UCSD-AML1 (cell line): ENCODE measurements at regions not wholly inside any gene's neighbourhood (a gene's known extent, or its start where the extent isn't known, plus 50 kb on each side); places are given as distances from the start of the nearest gene placed in this dataset.

Experiments used
- DNase-seq: peaks from one replicate; lab custom pipeline; 2025; ENCODE audit not compliant: unreplicated experiment; lab: John Stamatoyannopoulos, UW

DNA sequence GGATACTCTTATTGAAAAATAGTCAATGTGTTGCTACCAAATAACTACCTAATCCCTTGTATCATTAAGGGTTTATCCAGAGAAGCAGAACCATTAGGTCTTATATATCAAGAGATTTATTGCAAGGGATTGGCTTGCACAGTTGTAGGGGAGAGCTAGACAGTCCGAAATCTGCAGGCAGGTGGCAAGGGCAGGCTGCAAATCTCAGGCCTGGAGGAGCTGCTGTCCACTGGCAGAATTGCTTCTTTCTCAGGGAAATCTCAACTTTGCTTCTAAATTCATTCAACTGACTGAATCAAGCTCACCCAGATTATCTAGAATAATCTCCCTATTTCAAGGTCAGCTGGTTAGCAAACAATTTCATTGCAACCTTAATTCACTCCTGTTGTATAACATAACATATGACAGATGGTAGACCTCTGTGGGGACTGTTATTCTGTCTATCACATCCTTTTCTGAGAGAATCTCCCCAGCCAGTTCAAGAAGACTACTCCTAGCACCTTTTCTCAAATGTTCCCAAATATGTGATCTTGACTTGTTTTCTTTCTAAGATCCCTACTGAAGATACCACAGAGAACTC lies 194.2 kb downstream of the NHLRC3 start:
- no peak for DNase-seq

DNA sequence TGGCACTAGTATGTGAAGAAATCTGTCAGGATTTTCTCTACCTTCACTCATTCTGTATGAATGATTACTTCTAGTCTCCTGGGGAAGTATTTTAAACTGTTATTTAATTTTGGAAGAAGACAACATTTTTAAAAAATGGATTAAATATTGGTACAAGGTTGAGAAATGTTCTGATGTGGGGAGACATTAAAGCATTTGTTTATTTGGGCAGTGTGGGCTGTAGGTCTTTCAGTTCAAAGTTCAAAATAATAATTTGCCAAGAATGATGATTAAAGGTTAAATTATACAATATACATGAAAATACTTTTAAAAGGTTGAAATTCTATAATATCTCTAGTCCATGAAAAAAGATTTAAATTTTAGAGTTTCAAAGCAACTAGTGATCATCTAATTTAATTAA lies 194.7 kb downstream of the NHLRC3 start:
- DNase-seq, result no peak

DNA sequence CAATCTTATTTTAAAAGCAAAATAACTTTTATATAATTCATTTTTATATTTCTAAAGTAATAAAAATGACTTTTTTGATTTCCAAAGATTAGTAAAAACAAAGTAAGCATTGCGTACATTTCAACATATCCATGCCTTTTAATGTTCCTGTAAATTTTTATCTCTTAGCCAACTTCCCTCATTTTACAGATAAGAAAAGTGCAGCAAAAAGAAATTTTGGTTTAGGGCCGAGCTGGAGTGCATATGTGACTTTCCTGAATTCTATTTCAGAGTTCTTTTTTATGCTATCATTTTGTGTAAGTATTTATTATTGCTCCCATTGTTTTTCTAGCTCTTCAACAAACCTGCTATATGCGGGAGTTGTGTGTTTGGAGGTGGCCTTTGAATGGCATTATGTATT lies 195.3 kb downstream of the NHLRC3 start:
- DNase-seq, result no peak

DNA sequence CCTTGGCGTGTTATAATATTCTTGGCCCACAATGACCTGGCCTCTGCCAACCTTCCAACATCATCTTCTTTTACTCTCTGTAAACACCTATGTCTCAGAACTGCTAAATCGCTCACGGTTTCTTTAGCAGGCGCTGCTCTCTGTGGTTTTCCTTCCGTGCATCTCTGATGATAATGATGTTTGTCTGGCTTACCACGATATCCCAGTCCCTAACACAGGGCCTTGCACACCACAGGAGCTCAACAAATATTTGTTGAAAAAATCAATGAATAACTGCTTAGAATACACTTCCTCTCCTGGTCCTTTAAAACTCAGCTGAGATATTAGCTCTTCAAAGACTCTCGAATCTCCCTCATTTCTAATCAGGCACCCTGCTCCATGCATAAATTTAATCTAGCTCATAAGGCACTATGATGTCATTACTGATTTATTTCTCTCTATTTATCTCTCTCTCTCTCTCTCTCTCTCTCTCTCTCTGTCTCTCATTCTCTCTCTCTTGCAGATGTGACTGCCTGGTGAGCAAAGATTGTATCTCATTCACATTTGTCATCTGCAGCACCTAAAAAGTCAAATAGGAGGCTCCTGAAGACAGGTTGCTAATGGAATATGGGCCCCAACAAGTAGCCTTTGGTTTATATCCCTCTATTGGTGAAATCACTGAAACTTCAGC lies 206.4 kb downstream of the NHLRC3 start:
- DNase-seq, result no peak

DNA sequence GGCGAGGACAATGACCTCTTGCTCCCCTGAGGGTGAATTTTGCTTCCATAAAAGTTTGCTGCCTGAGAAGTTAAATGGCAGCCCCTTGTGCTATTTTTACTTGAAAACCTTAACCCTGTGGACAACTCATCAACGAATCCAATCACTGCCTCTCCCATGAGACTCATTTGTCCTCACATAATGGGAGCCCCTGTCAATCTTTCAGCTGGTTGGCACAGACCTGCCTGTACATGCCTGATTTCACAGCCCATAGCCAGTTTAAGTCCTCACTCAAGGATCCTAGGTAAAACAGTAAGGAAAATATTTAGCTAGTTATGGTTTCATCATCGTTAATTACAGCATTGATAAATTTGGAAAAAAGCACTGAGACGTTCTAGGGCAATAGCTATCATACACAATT lies 207.4 kb downstream of the NHLRC3 start:
- no peak for DNase-seq

DNA sequence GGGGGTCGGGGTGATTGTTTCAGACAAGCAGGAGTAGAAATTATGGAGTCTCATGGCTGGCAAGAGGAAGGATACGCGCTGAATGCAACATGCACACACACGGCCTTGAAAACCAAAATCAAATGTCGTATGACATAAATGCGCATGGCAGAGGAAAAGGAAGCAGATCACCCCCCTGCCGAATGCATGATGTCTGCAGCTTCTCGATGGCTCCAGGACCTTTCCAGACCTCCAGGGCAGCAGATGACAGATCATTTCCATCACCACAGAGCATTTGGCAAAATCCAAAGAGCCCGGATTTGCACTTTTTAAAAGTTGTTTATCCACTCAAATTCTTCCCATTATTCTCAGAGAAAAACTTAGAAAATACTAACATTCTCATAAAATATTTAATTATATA lies 211.7 kb downstream of the NHLRC3 start:
- no peak for DNase-seq

DNA sequence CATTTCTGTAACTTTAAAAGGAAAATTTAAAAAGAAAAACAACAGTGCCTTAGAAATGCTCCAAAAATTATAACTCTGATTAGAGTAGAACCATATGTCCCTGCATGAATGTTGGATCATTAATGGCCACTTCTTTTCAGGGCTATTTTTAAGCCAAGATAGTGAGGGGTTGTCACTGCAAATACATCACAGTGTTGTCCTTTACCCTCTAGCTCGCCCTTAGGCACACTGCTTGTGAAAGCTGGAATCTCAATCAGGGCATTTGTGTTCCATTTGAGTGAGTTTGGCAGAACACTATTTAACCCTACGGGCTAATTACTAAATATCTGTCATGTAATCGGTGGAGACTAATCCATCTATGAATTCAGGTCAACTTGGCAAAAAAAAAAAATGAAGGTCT lies 212.2 kb downstream of the NHLRC3 start:
- DNase-seq, result no peak

DNA sequence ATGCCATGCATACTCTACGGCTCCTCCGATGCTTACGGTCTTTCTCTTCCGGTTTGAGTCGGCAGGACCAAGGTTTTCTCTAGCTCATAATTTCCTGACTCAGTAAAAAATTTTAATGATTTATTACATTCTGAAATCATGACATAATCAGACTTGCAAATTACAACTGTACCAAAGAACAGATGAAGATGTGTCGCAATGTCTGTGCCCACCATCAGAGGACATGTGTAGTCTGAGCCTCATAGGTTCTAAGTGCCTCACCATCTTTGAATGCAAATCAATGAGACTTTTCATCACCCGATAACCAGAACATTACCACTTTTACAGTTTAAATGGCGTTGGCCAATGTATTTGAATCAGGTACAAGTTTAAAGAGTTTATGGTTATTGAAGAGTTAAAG lies 213.1 kb downstream of the NHLRC3 start:
- no peak for DNase-seq

DNA sequence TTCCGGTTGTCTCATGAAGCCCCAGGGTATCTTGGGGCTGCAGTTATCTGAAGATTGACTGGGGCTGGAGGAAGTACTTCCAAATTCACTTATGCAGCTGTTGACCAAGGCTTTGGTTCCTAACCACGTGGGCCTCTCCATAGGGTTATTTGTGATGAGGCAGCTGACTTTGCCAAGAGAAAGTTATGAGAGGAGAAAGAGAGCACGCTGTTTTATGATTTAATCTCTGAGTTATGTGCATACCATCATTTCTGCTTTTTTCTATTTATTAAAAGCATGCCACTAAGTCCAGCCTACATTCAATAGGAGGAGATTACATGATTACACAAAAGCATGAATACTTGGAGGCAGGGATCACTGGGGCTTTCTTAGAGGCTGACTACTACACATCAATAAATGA lies 215.5 kb downstream of the NHLRC3 start:
- DNase-seq, result no peak

DNA sequence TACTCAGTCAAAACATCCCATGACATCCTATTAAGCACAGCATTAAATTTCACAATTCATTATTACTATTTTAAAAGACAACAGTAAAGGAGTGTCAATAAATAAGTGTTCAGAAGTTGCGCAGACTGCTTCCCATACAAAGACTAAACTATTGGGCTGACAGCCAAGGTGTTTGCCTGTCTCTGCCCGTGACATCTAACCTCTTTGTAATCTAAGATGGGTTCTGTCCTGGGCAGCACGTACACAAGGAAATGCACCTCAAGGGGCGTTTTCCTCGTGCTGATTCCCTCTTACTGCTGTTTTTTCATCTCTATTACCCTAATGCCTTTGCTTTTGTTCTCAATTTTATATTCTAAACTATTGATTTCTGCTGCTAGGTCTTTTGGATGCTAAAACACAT lies 216.3 kb downstream of the NHLRC3 start:
- no peak for DNase-seq

DNA sequence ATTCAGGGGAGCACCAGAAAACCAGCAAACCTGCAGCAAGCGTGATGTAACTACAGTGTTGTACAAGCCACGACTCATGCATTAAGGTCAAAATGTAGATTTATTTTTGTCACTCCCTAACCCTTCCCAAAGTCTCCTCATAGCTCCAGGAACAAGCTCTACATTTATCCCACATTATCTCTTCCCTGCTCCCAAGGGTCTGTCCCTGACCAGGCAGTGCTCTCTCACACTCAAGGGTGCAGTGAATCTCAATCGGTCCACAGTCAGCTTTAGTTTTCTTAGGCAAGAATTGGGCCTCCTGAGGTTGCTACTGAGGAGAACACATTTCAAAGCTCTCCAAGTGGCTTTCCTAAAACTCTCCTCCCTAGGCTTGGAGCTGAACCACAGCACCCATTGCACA lies 219.4 kb downstream of the NHLRC3 start:
- DNase-seq, result no peak

DNA sequence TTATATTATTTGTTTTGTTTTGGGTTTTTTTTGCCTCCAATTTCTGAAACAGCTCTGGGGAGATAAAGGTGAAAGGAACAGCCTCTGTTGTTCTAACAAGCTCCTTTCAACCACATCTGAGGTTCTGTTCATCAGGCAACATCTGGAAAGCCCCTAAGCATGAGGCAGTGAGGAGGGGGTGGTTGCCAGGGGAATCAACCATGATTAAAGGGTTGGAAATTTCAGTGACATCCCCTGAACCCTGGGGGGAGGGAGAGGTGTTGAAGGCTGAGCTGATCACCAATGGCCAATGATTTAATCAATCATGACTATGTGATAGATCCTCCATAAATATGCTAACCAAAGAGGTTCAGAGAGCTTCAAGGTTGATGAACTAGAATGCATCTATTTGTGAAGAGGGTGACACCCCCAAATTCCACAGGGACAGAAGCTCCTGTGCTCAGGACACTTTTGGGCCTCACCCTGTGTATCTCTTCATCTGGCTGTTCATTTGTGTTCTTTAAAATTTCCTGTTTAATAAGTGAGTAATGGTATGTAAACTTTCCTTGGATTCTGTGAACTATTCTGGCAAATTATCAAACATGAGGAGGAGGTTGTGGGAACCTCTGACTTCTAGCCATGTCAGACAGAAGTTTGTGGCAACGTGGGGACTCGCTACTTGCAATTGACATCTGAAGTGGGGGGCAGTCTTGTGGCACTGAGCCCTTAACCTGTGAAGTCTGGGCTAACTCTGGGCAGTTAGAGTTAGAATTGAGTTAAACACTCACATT lies 221.3 kb downstream of the NHLRC3 start:
- DNase-seq, result no peak

DNA sequence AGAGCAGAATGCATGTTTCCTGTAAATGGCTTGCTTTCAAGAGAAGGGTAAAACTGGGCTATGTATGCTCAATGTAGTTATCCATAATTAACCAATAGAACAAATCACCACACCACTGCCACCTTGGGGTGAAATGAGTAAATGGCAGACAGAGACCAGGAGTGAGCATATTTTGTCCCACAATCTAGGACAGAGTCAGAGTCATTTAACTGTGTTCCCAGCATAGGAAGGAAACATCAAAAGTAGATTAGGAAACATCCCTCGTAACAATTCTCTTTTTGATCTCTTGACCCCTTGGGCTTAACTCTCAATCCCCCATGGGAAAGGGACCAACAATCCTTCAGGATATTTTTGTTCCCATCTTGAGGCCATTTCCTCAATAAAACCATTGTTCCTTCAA lies 224.8 kb downstream of the NHLRC3 start:
- peak; percentile 12 for DNase-seq

DNA sequence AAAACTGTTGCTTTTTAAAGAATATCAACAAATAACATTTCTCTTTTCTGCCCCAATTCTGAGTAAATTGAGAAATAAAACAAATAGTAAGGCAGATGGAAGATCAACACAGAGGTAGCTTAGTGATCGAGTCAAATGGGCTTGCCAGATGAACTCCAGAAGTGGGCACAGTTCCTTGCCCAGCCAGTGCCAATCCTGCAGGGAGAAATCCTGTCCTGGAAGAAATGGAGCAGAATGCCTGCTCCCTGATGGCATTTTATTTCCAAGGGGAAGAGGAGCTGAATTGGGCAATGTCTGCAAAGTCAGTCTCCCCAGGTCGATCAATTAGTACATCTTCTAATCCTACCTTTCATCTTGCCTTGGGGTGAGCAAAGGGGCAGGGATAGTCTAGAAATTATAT lies 225.3 kb downstream of the NHLRC3 start:
- DNase-seq, result no peak

DNA sequence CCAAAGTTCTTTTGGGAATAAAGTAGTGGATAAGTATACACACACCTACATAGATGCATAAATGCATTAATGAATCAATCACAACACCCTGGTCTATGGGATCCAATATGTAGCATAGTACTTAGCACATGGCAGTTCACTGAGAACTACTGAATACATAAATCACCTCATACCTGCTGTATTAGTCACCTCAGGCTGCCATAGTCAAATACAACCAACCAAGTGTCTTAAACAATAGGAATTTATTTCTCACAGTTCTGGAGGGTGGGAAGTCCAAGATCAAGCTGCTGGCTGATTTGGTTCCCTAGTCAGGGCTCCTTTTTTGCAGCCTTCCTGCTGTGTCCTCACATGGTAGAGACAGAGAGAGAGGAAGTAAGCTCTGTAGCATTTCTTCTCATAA lies 228.2 kb downstream of the NHLRC3 start:
- DNase-seq, result no peak

DNA sequence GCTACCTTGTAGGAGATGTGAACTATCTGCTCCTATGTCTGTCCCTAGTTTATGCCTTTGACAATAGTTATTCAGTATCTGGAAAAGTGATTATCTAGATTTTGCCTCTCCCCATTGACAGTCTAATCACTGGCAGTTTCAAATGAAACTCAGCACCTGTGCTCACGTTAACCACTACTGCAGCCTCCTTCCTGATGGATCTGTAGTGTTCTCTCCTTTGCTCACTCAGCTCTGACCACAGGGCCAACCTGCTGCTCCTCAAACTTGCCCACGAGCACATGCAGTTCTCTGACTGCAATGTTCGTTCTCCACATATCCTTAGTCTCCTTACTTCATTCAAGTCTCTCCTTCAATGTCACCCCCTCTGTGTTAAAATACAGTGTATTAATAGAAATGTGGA lies 230.1 kb downstream of the NHLRC3 start:
- no peak for DNase-seq

DNA sequence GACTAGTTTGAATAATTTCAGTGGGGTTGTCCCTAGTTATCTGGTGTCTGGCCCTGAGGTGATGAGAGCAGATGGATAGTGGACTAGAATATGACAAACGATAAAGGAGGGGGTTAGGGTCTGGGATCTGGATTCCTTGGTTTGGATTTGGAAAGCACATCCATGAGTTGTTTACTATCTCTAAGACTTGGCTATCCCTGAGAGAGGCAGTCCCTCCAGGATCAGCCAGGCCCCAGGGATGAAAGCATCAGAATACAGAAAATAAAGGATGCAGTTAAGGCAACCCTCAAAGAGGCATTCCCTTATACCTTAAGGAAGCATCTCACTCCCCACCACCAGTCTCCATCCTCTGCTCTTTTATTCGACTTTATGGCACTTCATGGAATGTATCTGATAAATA lies 230.7 kb downstream of the NHLRC3 start:
- DNase-seq, result no peak

DNA sequence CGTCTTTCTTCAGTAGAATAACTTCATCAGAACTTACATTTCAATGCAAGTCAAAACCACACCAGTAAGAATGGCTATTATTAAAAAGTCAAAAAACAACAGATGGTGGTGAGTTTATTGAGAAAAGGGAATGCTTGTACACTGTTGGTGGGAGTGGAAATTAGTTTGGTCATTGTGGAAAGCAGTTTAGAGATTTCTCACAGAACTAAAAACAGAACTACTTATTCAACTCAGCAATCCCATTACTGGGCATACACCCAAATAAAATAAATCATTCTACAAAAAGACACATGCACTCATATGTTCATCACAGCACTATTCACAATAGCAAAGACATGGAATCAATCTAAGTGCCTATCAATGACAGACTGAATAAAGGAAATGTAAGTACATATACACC lies 231.2 kb downstream of the NHLRC3 start:
- no peak for DNase-seq

DNA sequence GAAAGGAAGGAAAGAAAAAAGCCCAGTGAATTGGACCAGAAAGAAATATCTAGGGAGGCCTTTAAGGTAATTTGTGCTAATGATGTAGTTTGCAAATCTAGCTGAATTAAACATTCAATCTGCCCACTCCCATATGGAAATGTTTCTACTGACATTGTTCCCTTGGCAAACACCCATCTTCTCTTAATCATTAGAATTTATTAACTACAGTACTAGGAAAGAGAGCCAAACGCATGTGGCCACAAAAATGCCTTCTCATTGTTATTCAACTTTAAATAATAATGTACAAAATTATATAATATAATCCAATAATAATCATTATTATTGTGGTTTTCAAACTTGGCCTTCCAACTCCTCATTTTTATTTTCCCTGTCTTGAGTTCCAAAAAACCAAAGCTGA lies 234.7 kb downstream of the NHLRC3 start:
- no peak for DNase-seq

DNA sequence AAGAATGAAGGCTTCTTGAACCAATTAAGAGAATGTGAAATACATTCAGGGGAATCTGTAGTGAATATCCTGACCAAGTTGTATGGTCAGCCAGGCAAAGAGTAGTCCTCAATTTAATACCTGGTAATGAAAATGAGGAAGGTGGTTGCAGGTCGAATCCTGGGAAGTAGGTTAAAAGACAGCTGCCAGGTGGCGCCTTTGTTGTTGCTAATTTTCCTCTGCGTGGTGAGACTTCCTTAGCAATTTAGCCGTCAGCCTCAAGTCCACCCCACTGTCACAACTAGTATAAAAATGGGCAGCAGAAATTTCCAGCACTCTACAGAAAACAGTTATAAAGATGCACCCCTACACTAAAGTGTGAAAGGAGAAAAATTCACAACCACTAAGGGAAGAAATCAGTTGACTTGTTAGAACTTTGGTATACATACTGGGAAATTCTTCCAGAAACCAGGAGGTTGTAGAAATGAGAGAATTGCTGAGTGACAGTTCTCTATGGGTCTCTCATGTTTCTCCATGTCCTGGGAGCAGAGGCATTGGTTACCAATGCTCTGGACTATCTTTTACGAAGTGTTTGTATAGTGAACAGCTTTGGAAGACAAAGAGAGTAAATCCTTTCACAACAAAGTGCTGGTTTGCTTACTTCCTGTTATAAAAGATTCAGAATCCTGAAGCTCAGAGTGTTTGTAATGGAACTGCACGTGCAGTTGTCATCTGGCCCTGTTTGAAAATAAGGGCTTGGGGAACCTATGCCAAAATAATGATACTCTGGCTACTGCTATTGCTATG lies 235.9 kb downstream of the NHLRC3 start:
- no peak for DNase-seq

DNA sequence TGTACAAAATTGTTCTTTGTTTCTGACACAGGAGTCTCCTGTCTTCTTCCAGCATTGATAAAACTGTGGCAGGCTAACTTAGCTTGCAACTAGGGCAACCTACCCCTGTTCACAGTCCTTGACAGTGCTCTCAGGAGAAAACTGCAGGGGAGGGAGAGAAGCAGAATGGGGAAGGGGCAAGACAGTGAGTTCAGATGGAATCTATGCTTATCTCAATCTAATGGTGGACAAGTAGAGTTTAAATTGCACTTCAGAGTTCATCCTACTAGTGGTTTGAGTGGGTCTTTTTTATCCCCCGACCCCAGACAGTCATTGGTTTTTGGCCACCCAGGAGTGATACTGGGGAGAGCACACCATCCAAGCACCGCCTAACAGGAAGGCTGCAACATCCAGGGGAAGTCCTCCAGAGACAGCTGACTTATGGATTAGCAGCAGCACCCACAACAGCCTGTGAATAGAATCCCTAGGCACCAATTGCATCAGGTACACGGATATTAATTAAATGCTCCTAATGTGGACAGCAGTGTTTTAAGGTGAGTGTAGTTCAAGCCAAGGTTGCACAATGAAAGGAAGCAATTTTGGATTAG lies 236.6 kb downstream of the NHLRC3 start:
- DNase-seq, result no peak
